NCI-H526 (cell line): ENCODE measurements at regions not wholly inside any gene's neighbourhood (a gene's known extent, or its start where the extent isn't known, plus 50 kb on each side); places are given as distances from the start of the nearest gene placed in this dataset.
"Not testable (repeated sequence)": the region's sequence is repeated elsewhere in the genome, so short reads cannot be mapped to it uniquely, and the experiment has no call there.

Source experiments
- DNase-seq, 2 experiments: peaks; one replicate each; lab custom pipeline; 2025; lab: John Stamatoyannopoulos, UW

DNA sequence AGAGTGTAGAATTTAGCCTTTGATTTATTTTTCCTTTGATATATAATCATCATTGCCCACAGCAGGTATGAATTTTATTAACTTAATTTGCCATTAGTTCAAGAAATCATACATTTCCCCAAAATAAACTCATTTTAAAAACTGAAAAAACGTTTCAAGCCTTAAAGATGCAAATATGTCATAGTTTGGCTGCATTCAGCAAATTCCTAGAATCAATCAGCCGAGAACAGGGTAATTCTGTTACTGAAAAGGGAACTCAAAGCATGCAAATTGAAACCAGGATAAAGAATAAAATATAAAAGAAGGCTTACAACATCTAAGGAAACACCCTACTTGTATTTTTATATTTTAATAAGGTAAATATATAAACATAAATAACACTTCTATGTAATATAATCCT, 233.8 kb upstream of the PRKCQ start:
- no peak for DNase-seq

DNA sequence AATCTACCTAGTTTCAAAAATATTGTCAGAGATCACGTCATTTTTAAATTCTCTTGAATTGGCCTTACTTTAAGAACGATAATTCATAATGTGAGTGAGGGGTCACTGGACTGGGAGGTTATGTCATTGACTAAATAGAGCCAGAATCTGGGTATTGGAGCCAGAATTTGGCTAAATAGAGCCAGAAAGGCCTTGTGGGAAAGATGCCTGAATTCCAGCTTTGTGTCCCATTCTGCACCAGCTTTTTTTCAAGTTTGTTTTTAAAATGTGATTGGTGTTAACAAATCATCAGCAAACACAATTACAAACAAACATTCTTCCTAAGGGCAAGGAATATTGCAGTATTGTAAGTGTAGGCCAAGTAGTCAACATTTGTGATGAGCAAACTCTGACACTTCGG, 233.2 kb upstream of the PRKCQ start:
- no peak for DNase-seq

DNA sequence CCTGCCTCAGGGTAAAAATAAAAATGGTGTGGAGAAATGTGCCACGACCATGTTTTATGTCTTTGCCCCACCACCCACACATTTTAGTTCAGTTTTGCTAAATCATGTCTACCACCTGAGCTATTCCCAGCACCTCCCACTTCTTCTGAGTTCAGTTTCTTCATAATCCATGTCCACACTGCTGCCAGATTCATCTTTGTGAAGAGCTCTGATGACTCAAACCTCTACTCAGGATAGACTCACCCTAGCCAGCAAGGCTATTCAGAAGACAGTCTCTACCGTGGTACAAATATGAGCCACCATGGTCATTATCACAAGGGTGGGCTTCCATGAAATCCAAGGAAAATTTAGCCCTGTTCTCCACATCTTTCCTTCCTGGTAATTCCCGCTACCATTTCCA, 231.1 kb upstream of the PRKCQ start:
- DNase-seq = no peak

DNA sequence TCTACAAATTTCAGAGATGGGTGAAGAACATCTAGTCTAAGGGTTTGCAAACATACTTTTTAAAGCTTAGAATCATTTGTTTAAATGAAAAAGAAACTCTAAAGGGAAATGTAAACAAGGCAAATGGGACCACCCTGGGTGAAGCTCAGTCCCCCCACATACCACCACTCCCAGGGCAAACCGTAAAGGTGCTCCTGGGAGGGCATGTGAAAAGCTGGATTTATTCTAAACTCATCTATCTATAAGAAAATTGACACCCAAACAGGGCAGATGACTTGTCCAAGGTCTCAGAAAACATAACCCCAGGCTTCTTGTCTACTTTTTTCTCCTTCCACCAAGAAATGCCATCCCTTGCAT, 223.3 kb upstream of the PRKCQ start:
- DNase-seq = no peak

DNA sequence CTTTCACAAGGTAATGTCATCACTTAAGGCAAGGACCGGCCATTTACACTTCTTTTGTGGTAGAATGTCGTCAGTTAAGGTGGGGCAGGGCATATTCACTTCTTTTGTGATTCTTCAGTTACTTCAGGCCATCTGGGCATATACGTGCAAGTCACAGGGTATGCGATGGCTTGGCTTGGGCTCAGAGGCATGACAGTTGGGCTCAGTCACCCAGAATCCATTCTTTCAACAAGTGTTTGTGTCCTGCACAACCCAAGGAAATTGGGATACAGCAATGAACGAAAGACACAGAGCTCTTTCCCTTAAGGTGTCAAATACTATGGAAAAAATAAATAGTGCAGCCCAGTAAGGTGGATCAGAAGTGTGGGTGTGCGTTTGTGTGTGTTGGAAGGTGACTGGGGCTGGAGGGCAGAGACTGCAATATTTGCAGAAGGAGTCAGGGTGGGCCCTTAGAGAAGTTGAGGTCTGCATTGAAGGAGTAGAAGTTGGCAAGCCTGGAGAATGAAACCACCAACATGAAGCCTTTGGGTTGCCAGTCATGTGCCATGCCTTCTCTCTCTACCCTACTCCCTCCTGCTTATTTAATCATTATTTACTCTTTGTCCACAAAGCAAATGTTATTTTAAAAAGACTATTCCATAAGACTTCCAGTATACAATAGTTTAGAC, 222.8 kb upstream of the PRKCQ start:
- no peak for DNase-seq

DNA sequence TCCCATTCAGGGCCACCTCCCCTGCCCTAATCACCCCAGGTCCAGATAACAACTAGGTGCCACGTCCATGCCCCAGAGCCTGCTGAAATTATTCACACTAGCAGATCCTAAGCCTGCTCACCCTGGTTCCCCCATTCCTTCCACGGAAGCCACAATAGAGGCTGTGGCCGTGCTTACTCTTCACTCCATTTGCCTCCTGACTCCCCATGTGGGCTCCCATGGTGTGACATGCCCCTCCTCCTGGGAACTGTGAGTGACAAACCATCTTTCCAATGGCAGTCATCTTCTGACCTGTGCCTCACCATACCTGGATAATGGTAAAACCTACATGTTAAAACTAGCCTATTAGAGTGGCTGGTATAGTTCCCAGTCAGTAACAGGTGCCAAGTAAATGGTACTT, 216.2 kb upstream of the PRKCQ start:
- no peak for DNase-seq

DNA sequence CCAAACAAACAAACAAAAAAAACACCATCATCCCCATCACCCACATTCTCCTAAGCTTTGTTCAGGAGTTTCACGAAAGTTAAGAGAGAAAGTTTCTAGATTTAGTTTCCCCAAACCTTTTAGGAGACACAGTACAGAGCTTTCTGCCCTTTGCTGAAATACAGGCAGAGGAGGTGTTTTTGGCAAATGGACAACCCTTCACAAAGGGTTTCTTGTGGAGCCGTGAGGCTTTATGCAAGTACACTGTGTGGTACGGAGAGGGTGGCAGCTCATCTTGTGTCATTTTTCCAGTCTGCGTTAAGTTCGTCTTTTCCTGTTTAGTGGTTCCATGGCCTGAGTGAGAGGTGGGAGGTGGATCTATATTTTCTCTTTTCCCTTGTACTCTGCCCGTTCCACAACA, 215.5 kb upstream of the PRKCQ start:
- DNase-seq = no peak

DNA sequence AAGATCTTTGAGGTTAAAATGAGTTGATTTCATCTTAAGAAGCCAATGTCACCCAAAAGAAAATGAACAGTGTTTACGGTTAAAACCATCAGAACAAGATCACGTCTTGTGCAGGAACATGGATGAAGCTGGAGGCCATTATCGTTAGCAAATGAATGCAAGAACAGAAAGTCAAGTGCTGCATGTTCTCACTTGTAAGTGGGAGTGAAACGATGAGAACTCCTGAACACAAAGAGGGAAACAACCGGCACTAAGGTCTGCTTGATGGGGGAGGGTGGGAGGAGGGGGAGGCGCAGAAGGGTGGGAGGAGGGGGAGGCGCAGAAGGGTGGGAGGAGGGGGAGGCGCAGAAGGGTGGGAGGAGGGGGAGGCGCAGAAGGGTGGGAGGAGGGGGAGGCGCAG, 214.8 kb upstream of the PRKCQ start:
- DNase-seq = not testable (repeated sequence)

DNA sequence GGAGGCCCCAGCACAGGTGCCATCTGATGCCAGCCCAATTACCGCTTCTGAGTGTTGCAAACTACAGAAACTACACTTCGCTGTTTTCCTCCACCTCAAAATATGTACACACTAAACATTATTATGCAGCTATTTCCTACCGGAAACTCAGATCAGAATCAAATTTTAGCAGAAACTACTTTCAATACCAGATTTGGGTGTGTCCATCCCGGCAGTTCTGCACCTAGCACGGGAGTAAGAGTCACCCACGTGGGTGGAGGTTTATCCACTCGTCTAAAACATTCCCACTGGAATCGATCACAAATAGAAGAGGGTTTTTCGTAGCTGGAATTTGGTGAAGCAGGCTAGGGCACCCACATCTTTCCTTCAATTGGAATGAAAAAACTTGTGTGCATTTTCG, 214.4 kb upstream of the PRKCQ start:
- no peak for DNase-seq

DNA sequence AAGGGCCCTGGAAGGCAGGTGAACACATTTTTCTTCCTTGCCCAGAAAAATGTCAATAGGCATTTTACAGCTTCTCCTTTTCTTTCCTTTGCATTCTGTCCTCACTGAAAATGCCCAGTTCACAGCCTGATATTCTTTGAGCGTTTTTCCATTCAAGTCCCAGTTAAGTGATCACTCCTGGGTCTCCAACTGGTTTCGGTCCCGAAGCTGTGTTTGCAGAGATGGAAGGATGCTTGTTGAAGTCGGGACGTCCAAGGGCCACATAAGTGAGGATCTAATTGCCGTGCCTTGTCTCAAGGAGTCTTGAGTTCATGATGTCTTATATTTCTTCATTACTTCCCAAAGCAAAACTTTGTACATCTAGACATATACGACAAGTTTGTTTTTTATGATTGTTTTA, 208.7 kb upstream of the PRKCQ start:
- DNase-seq = no peak

DNA sequence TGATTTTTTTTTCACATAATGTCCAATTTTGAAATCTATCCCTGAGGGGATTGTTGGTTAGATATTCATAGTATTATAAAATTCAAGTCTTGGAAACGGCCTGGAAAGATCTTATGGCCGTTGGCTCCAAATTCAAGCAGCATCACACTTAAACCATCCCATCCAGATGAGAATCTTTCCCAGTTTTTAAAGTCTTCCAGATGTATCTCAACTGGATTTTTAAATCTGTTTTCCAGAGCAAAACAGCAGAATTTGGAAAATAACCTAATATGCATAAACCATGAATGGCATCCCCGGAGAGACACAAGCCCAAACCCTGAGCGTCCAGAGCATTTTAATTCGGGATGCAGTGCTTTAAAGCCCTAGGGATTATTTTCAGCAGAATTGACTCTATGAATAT, 208.2 kb upstream of the PRKCQ start:
- no peak for DNase-seq

DNA sequence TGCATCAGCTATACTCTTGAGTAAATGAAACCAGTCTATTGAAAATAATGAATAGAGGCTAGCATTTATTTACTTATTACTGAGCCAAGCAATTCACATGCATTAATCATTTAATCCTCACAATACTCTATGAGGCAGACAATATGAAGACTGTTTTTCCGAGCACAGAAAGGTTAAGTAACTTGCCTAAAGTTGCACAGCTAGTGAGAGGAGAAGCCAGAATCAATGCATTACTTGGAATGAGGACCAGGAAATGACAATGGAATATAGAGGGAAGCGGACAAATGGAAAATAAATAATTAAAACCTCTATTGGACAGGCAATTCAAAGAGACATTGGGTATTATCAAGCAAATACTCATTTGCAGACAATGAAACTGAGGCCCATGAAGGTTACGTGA, 207.6 kb upstream of the PRKCQ start:
- no peak for DNase-seq

DNA sequence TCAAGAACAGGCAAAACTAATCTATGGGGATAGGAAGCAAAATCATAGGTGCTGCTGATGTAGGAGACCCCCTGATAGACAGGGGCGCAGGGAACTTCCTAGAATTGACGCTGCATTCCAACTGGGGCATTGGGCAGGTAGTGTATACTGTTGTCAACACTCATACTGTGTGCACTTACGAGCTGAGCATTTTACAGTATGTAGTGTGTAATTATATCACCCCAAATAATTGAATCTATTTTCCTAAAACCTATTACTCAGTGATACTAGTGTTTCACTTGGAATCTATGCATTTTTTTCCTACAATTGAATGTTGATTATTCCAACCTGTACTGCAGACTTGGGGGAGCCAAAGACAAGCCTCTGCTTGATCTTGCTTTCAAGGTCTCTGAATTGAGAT, 207.0 kb upstream of the PRKCQ start:
- no peak for DNase-seq

DNA sequence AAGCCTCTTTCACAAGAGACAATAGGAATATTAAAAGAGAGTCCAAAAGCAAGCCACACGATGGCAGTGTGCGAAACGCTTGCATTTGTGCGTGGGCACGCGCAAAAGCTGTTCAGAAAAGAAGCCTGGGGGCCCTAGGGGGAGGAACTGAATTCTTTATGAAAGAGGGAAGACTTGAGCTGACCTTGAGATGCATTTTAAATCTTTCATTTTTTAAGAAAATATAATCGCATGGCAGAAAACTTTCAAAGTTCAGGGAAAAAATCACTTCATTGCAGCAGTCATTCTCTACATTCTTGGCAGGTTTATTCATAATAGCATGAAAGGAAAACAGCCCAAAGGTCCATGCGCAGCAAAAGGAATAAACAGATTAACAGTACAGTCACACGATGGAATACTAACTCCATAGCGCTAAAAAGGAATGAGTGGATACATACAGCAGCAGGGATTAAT, 206.5 kb upstream of the PRKCQ start:
- DNase-seq = peak in 1 of 2 experiments; percentile 30

DNA sequence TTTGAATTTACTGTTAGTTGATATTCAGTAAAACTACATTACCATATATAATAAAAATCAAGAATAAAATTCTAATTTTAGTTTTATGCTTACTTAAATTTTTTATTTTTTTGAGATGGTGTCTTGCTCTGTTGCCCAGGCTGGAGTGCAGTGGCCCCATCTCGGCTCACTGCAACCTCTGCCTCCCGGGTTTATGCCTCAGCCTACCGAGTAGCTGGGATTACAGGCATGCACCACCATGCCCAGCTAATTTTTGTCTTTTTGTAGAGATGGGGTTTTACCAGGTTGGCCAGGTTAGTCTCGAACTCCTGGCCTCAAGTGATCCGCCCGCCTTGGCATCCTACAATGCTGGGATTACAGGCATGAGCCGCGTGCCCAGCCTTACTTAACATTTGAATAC, 204.4 kb upstream of the PRKCQ start:
- DNase-seq = not testable (repeated sequence)

DNA sequence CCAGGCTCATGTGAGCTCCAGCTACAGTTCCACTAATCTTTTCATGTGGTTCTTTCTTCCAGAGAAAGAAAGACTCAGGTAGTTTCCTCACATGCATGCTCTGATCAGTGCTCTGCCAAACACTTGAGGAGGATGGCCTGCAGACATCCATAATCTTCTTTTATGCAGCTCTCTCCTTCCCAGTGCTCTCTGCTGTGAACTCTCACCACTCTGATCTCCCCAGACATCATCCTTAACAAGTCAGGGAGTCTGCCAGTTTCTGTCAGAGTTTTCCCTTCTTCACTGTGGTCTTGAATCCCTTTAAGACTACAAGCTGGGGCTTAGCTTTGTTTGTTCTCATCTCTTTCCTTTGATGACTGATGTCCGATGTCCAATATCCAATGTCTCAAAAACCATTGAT, 203.4 kb upstream of the PRKCQ start:
- DNase-seq = no peak

DNA sequence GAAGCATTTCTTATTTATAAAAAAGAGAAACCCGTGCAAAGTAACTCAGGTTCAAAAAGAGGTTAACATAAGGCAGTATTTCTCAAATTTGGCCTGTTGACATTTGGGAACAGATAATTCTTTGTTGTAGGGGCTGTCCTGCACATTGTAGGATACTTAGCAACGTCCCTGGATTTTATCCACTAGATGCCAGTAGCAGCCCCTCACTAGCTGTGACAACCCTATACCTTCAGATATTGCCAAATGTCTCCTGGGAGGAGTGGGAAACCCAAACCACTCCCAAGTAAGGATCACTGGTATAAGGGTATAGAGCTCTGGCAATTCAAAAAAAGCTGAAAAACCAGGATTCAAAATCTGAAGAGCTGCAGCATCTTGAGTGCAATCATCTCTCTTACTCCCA, 202.3 kb upstream of the PRKCQ start:
- DNase-seq = no peak

DNA sequence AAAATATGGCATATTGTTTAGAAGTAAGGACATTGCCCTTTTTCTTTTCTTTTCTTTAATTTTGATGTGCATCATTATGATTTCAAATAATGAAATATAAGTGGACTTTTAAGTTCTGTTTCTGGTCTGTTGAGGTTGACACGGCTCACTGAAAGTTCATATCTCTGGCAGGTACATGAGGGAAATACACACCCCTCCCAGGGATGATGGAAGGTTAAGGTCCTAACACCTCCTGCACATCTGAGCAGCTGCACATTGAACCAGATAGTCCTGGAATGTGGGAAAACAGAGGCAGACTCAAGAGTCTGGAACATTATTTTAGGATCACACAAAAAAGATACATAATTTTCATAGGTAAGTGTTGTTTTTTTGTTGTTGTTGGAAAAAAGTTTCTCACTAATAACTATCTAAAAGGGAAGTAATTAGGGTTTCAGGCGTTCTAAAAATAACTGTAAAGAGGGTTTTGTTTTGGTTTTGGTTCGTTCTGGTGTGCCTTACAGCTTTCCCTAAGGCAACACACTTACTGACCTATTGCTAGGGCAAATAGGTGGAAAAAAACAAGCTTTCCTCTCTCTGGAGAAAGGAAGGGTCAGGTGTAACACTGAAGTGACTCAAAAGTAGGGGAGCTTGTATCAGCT, 201.2 kb upstream of the PRKCQ start:
- DNase-seq = no peak

DNA sequence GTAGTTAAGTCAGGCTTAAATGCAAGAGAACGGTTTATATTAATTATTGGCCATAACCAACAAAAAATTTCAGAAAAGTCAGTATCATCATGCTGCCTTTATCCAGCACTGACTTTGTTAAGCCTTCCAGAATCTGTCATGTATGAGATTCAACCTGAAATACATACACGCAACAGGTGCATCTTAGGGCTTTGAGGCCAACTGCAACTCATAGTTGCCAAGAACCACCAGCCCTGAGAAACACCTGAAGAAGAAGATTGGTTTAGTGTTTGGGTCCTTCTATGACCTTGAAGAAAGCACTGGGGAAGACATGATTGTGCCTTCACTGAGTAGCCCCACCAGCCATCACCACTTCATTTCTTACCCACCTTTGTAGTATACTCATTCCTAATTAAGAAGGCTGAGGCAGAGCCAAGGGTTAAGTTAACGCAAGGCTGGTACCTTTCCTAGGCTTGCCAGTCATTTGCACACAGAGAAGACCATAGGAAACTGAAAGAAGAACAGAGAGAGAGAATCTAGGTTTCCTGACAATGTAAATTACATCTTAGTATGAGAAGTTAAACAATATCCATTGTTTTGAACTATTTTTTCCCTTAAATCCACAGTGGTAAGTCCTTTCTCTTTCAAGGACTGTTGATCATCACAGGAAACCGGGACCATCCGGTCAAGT, 200.1 kb upstream of the PRKCQ start:
- DNase-seq = no peak

DNA sequence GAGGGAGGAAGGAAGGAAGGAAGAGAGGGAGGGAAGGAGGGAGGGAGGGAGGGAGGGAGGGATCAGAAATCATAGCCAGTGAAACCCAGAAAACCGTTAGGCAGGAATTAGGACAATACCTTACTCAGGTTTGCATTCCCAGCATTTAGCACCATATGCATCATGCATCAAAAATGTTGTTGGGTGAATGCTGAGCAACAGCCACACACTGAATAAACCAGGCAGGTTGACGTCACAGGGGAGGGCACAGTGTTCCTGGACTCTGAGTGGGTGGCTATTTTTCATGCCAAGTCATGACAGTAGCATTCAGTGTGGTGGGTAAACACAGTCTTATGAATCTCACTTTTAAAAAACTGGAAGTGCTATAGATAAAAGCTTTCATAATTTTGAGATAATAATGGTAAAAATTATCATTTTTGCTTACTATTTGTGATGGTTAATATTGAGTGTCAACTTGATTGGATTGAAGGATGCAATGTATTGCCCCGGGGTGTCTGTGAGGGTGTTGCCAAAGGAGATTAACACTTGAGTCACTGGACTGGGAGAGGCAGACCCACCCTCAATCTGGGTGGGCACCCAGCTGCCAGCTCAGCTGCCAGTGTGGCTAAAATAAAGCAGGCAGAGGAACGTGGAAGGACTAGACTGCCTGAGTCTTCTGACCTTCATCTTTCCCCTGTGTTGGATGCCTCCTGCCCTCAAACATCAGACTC, 199.1 kb upstream of the PRKCQ start:
- no peak for DNase-seq

DNA sequence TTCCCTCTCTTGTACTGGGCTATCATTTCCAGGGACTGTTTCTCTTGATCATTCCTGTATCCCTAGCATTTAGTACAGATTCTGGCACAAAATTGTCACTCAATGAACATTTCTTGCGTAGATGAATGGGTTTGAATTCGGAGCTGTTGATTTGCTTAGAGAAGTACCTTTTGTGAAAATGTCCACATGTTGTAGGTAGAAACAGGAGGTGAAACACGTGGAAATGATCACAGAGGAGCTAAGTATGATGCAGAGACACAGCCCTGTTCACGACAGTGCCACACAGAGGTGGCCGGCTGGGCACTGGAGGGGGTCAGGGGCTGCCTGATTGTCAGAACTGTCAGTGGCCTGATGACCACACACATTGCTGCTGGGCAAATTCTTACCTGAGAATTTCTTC, 196.1 kb upstream of the PRKCQ start:
- DNase-seq = no peak

DNA sequence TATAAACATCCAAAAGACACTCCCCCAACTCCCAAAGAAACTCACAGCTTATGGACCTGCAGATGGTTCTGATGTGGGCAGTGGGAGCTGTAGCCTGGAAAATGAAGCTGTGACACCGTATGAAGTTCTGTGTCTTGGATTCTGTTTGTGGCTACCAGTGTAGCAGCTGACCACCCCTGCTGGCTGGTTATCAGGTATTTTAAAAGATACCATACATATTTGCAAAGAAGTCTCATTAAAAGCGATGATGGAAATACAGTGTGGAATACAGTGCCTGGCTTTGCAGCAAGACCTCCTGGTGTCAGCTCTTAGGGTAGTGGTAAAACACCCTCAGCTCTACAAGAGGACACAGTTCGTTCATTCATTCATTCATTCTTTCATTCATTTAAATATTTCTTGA, 194.3 kb upstream of the PRKCQ start:
- no peak for DNase-seq

DNA sequence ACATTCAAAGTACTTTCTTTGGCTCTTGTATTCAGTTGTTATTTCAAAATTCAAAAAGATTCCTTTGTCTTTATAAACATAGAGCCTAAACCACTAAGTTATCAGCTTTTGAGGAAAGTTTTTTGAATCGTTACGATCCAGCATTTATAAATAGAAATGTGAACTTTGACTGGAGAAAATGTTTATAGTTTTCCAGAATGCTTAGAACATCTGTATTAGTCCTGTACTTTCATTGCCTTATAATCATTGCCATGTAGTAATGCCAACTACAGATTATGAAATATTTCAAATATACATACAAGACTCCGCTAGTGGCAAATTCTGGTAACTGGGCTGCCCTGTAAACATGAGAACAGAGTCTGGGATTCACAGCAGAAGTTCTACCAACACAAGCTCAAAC, 191.3 kb upstream of the PRKCQ start:
- DNase-seq = no peak
